ENCODE measurements at regions not wholly inside any gene's neighbourhood (a gene's known extent, or its start where the extent isn't known, plus 50 kb on each side); places are given as distances from the start of the nearest gene placed in this dataset.

DNA sequence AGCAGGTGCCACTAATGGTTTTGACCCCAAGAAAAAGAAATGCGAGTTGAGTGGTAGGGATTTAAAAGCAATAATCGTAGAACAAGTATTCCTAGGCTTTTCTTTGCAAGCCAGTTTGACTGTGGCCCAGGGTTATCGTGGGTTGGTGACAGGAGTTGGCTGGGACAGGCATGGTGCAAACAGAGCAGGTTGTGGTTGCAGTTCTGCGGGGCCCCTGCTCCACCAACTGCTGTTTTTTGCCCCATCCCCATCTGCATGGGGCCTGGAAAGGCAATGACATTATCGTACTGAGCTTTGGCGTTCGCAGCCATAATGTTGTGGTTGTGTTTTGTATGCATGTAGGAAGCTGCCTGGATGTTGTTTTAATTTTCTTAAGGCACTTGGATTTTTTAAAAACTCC is 274.0 kb downstream of the TSN start:
- Histone ChIP-seq H3K4me1 (peaks cover 0 to 11% (median 0%) of the 10 kb centered on the region in 4 donors), H3K27ac (no peak overlapping the region), H3K27me3 (no peaks in the 10 kb centered on the region), H3K4me3 (no peak overlapping the region), H3K9me3 (no peaks in the 10 kb centered on the region), H3K36me3 (no peaks in the 10 kb centered on the region)
- no peak for TF ChIP-seq CTCF (IDR thresholded peaks at IDR 0.05)
- intact Hi-C loops (cut with DNase I; ENCODE audit: low total_unique reads), result no loop called here
- no peak for DNase-seq

DNA sequence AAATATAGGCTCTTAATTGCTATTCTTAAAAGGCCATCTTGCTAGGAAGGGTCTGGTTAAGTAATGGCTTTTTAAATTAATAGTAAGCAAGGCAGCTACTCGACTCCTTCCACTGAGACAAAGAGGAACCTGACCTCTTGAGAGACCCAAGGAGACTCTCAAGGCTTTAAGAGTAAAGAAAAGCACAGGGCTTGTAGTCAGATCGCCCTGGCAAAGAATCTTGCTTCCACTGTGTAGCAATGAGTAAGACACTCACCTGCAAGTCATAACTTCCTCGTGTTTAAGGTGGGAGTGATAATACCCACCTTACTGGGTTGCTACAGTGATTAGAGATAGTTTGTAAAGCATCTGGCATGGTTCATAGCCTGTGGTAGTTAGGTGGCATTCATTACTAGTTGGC is 274.5 kb downstream of the TSN start:
- no peak for DNase-seq
- intact Hi-C loops (cut with DNase I; ENCODE audit: low total_unique reads), result no loop called here
- H3K27ac ChIP-seq, result no peak overlapping the region
- no peaks in the 10 kb centered on the region for H3K9me3 ChIP-seq
- TF ChIP-seq CTCF (IDR thresholded peaks at IDR 0.05), result no peak
- H3K4me1 ChIP-seq, result peaks cover 0 to 11% (median 0%) of the 10 kb centered on the region in 4 donors
- no peaks in the 10 kb centered on the region for H3K36me3 ChIP-seq
- no peak overlapping the region for H3K4me3 ChIP-seq
- H3K27me3 ChIP-seq, result no peaks in the 10 kb centered on the region

DNA sequence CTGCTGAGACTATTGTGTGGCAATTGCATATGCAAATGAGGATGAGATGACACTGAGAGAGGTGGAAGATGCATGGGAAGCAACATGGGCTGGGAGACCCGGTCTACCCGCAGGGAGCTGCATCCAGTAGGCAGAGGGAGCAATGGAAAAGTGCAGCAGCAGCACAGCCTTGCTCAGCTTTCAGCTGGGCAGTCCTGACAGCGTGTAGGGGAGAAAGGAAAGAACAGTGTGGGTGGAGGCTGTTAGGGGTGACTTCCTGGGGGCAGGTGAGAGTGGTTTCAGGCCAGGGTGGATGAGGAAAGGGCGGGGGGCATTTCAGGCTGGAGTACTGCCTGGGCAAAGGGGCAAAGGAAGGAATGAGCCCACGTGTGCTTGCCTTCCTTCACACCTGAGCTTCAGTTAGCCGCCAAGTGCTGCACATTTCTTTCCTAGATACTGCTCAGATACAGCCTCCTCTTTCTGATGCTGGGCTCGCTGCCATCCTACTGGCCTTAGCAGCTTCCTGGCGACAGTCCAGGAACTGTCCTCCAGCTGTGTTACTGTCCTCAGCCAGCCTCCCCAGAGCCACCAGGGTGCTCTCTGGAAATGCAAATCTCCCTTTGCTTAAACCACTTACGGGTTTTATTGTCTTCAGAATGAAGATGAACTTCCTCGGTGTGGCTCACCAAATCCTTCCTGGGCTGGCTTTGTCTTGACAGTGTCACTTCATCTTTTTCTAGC is 276.3 kb downstream of the TSN start:
- no peak for DNase-seq
- H3K27me3 ChIP-seq, result no peaks in the 10 kb centered on the region
- H3K27ac ChIP-seq, result no peak overlapping the region
- no peaks in the 10 kb centered on the region for H3K36me3 ChIP-seq
- TF ChIP-seq CTCF (IDR thresholded peaks at IDR 0.05), result no peak
- no peak overlapping the region for H3K4me3 ChIP-seq
- no peaks in the 10 kb centered on the region for H3K9me3 ChIP-seq
- H3K4me1 ChIP-seq, result peaks cover 0 to 11% (median 0%) of the 10 kb centered on the region in 4 donors
- intact Hi-C loops (cut with DNase I; ENCODE audit: low total_unique reads), result no loop called here

DNA sequence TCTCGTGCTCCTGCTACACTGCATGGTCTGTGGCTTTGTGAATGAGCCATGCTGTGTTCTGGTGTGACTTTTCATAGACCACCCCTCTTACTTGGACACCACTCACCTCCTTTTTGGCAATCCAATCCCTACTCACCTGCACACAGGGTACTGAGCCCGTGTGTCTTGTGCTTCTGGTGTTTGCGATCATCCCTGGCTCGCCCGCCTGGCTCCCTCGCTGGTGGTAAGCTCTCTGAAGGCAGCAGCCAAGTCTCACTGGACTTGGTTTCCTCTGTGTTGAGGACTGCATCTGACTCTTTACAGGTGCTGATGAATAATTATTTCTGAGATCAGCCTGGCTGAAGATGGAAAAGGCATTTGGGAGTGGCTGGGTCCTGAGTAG is 276.8 kb downstream of the TSN start:
- Histone ChIP-seq H3K4me3 (no peak overlapping the region), H3K27ac (no peak overlapping the region), H3K4me1 (peaks cover 0 to 11% (median 0%) of the 10 kb centered on the region in 4 donors), H3K9me3 (no peaks in the 10 kb centered on the region), H3K36me3 (no peaks in the 10 kb centered on the region), H3K27me3 (no peaks in the 10 kb centered on the region)
- no peak for TF ChIP-seq CTCF (IDR thresholded peaks at IDR 0.05)
- DNase-seq, result no peak
- intact Hi-C loops (cut with DNase I; ENCODE audit: low total_unique reads), result no loop called here

DNA sequence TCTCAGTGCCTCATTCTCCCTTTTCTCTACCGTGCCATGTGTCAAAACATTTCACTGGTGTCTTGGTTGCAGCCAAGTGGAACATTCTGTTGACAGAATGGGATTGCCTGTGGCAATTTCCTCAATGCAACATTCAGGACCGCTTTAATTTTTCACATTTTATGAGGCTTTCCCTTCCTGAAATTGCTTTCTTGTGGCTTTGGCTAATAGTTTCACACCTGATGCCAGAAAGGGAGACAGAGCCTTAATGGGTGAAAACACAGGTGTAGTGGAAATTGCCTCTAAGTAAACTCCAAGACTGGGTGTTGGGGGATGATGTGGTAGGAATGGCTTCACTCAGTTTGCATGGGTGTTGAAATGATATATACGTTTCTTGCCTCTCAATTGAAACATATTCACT is 278.3 kb downstream of the TSN start:
- DNase-seq, result no peak
- no peaks in the 10 kb centered on the region for H3K9me3 ChIP-seq
- H3K4me1 ChIP-seq, result peaks cover 0 to 2% (median 0%) of the 10 kb centered on the region in 4 donors
- no peak overlapping the region for H3K27ac ChIP-seq
- no peaks in the 10 kb centered on the region for H3K27me3 ChIP-seq
- H3K4me3 ChIP-seq, result no peak overlapping the region
- H3K36me3 ChIP-seq, result no peaks in the 10 kb centered on the region
- no peak for TF ChIP-seq CTCF (IDR thresholded peaks at IDR 0.05)
- intact Hi-C loops (cut with DNase I; ENCODE audit: low total_unique reads), result no loop called here

DNA sequence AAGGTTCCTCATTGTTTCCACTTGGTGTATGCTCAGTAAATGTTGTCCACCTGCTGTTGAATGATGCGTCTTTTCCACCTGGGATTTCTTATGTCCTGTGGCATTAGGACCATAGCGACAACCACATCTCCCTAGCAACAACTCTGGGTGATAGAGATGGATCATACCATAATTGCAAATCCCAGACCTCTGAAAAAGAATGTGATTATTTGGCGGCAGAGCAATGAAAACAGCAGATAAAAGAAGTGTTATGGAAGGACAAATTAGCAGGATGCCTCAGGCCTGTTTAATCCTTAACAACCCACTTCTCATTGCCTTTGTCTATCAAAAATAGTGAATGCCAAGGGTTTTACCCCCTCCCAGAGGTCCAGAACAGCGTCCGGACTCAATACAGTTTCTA is 278.9 kb downstream of the TSN start:
- no peaks in the 10 kb centered on the region for H3K36me3 ChIP-seq
- no peaks in the 10 kb centered on the region for H3K27me3 ChIP-seq
- H3K9me3 ChIP-seq, result no peaks in the 10 kb centered on the region
- no peaks in the 10 kb centered on the region for H3K4me1 ChIP-seq
- H3K4me3 ChIP-seq, result no peak overlapping the region
- no peak for TF ChIP-seq CTCF (IDR thresholded peaks at IDR 0.05)
- DNase-seq, result no peak
- H3K27ac ChIP-seq, result no peak overlapping the region
- intact Hi-C loops (cut with DNase I; ENCODE audit: low total_unique reads), result no loop called here
